Vagina (tissue), 2 donors: ENCODE measurements at regions not wholly inside any gene's neighbourhood (a gene's known extent, or its start where the extent isn't known, plus 50 kb on each side); places are given as distances from the start of the nearest gene placed in this dataset.

Experiments
- POLR2A ChIP-seq, 2 donors: fragments of 450-650 bp; IDR thresholded peaks; one replicate each; pipeline ENCODE4 v1.6.1; 2017; ENCODE audit warnings: antibody characterized with exemption in 2 of 2, mild to moderate bottlenecking in 2 of 2, moderate library complexity in 2 of 2
- POLR2AphosphoS5 ChIP-seq, 2 donors: sonication (generic); formaldehyde crosslinking; IDR thresholded peaks; one replicate each; pipeline ENCODE4 v1.9.0; 2017; ENCODE audit warnings: antibody characterized with exemption in 2 of 2, mild to moderate bottlenecking in 2 of 2, low read depth in 1 of 2; ENCODE audit not compliant: insufficient read depth in 1 of 2
- TF ChIP-seq, protein P1 (sequence below), 3 experiments: fragments of 450-650 bp in 2 of 3; fragments of 200-600 bp in 1 of 3; sonication (generic) in 1 of 3; IDR thresholded peaks; one replicate each; pipeline ENCODE4 v1.5.1; 2017 to 2019; ENCODE audit warnings: antibody characterized with exemption in 3 of 3, mild to moderate bottlenecking in 2 of 3, moderate library complexity in 2 of 3

DNA sequence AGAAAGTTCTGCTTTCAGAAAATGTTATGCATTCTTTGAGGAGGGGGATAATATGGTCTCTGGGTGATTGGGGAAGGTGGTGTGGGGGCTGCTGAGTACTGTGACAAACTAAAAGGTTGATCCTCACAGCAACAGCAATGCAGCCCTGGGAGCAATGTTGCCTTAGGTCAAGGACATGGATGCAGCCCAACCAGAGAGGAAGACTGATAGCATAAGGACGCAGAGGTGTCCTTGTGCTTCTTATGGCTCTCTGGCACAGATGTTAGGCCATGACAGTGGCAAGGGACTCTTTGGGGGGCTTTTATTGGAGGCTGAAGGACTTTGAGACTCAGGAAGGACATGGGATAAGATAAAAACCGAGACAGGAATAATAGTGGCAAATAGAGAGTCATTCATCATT is 186.2 kb upstream of the PHACTR1 start:
- TF ChIP-seq POLR2AphosphoS5 (IDR thresholded peaks at IDR 0.05; ENCODE audit: insufficient read depth in 1 of 2, low read depth in 1 of 2) (no peak), POLR2A (IDR thresholded peaks at IDR 0.05) (no peak)
- TF ChIP-seq, protein P1, sequence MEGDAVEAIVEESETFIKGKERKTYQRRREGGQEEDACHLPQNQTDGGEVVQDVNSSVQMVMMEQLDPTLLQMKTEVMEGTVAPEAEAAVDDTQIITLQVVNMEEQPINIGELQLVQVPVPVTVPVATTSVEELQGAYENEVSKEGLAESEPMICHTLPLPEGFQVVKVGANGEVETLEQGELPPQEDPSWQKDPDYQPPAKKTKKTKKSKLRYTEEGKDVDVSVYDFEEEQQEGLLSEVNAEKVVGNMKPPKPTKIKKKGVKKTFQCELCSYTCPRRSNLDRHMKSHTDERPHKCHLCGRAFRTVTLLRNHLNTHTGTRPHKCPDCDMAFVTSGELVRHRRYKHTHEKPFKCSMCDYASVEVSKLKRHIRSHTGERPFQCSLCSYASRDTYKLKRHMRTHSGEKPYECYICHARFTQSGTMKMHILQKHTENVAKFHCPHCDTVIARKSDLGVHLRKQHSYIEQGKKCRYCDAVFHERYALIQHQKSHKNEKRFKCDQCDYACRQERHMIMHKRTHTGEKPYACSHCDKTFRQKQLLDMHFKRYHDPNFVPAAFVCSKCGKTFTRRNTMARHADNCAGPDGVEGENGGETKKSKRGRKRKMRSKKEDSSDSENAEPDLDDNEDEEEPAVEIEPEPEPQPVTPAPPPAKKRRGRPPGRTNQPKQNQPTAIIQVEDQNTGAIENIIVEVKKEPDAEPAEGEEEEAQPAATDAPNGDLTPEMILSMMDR (IDR thresholded peaks at IDR 0.05), result no peak
